ENCODE measurements at regions not wholly inside any gene's neighbourhood (a gene's known extent, or its start where the extent isn't known, plus 50 kb on each side); places are given as distances from the start of the nearest gene placed in this dataset.

DNA sequence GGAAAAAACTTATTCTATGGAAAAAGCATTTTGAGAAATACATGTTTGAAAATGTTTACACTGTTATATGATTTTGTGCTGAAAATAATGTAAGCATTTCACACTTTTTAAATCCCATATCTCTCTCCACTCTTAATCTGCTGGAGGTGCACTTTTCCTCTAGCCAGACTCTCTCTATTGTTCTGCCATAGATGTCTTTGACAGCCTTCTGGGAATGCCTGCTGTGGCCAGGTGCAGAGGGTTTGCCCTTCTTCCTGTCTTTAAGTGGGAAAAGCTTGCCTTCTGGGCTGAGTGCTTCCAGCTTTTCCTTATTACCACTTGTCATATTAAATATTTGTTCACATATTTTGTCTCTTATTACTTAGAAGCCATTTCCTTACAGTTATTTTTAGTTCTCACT, 60.1 kb upstream of the PPM1H start:
- H3K9me3 ChIP-seq (ENCODE audit: low read length): no peaks in the 10 kb centered on the region
- H4K20me1 ChIP-seq (ENCODE audit: low read length): no peaks in the 10 kb centered on the region
- no peak overlapping the region for H3K9ac ChIP-seq (ENCODE audit: low read length)
- BruUV-seq (replicated peaks): no TSS peak
- H3K79me2 ChIP-seq (ENCODE audit: low read length): no peaks in the 10 kb centered on the region
- no peaks in the 10 kb centered on the region for H3K27me3 ChIP-seq (ENCODE audit: low read length)
- no peak for DNase-seq
- H3K9me2 ChIP-seq (replicated peaks; ENCODE audit: low read length): no peaks in the 10 kb centered on the region
- ATAC-seq: no peak
- H2AFZ ChIP-seq (ENCODE audit: low read length): no peak overlapping the region
- TF ChIP-seq EZH2 (IDR thresholded peaks at IDR 0.05; ENCODE audit: low read length, unreplicated experiment) (no peak), EZH2phosphoT487 (IDR thresholded peaks at IDR 0.05; ENCODE audit: borderline replicate concordance, low read length) (no peak)
- TF ChIP-seq, protein P1, sequence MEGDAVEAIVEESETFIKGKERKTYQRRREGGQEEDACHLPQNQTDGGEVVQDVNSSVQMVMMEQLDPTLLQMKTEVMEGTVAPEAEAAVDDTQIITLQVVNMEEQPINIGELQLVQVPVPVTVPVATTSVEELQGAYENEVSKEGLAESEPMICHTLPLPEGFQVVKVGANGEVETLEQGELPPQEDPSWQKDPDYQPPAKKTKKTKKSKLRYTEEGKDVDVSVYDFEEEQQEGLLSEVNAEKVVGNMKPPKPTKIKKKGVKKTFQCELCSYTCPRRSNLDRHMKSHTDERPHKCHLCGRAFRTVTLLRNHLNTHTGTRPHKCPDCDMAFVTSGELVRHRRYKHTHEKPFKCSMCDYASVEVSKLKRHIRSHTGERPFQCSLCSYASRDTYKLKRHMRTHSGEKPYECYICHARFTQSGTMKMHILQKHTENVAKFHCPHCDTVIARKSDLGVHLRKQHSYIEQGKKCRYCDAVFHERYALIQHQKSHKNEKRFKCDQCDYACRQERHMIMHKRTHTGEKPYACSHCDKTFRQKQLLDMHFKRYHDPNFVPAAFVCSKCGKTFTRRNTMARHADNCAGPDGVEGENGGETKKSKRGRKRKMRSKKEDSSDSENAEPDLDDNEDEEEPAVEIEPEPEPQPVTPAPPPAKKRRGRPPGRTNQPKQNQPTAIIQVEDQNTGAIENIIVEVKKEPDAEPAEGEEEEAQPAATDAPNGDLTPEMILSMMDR (conservative IDR thresholded peaks at IDR 0.05; ENCODE audit: low read depth, low read length): no peak
- intact Hi-C loops (cut with micrococcal nuclease): no loop called here
- ChIA-PET CTCF (no interaction called here), POLR2A (ENCODE audit: unreplicated experiment) (no interaction called here)
- H3F3A ChIP-seq (ENCODE audit: low read length, unreplicated experiment): no peaks in the 10 kb centered on the region
- H3K36me3 ChIP-seq (ENCODE audit: low read depth, low read length): no peaks in the 10 kb centered on the region
- H3K4me2 ChIP-seq (ENCODE audit: low read length): no peak overlapping the region
- H3K4me1 ChIP-seq (ENCODE audit: insufficient read depth, low read length): no peaks in the 10 kb centered on the region
- H3K4me3 ChIP-seq (ENCODE audit: low read length): no peak overlapping the region
- no peak overlapping the region for H3K27ac ChIP-seq (ENCODE audit: low read length)

DNA sequence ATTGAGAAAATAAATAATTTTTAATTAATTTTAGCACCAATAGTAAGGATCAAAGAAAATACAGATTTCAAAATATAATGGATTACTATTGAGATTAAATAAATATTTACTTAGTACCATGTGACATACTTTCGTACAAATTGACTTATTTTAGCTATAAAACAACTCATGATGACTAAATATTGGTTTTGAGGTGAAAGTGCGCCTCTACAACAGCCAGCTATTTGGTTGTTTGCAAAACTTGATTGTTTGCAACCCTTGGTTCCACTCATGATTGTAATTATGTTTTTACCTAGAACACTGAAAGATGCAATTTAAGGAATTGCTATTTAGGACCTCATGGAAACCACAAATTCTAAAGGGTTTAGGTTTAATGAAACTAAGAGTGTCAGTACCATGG, 51.9 kb upstream of the PPM1H start:
- intact Hi-C loops (cut with micrococcal nuclease): loop anchor here (5.0 kb wide), 1 partner anchor 185 kb away; no protein-coding TSS in a partner anchor
- CTCF ChIA-PET: no interaction called here
- H3K9ac ChIP-seq (ENCODE audit: low read length): peak overlapping the region; percentile 15; the same call in 1 of the 2 replicates
- H3K4me1 ChIP-seq (ENCODE audit: insufficient read depth, low read length): peaks cover 24% of the 10 kb centered on the region
- DNase-seq (peak; percentile 75), ATAC-seq (peak; percentile 66)
- no peaks in the 10 kb centered on the region for H3K9me3 ChIP-seq (ENCODE audit: low read length)
- no peak overlapping the region for H2AFZ ChIP-seq (ENCODE audit: low read length)
- peak overlapping the region; percentile 40 for H3K27ac ChIP-seq (ENCODE audit: low read length)
- H3K27me3 ChIP-seq (ENCODE audit: low read length): no peaks in the 10 kb centered on the region
- H3K4me2 ChIP-seq (ENCODE audit: low read length): peak overlapping the region; percentile 50
- no peaks in the 10 kb centered on the region for H3F3A ChIP-seq (ENCODE audit: low read length, unreplicated experiment)
- no peaks in the 10 kb centered on the region for H3K36me3 ChIP-seq (ENCODE audit: low read depth, low read length)
- BruUV-seq (replicated peaks): no TSS peak
- no peaks in the 10 kb centered on the region for H4K20me1 ChIP-seq (ENCODE audit: low read length)
- no peak for TF ChIP-seq EZH2 (IDR thresholded peaks at IDR 0.05; ENCODE audit: low read length, unreplicated experiment)
- TF ChIP-seq, protein P1 (conservative IDR thresholded peaks at IDR 0.05; ENCODE audit: low read depth, low read length): no peak
- no peak for TF ChIP-seq EZH2phosphoT487 (IDR thresholded peaks at IDR 0.05; ENCODE audit: borderline replicate concordance, low read length)
- no peak overlapping the region for H3K4me3 ChIP-seq (ENCODE audit: low read length)
- H3K79me2 ChIP-seq (ENCODE audit: low read length): no peaks in the 10 kb centered on the region
- POLR2A ChIA-PET (ENCODE audit: unreplicated experiment): no interaction called here
- no peaks in the 10 kb centered on the region for H3K9me2 ChIP-seq (replicated peaks; ENCODE audit: low read length)

Measured in PC-3 (cell line).